Esophagus squamous epithelium (tissue), 5 donors: ENCODE measurements at regions not wholly inside any gene's neighbourhood (a gene's known extent, or its start where the extent isn't known, plus 50 kb on each side); places are given as distances from the start of the nearest gene placed in this dataset.

Source experiments
- DNase-seq: peaks from one replicate; lab custom pipeline; 2025; lab: John Stamatoyannopoulos, UW
- H3K27ac ChIP-seq, 4 donors: fragments of 200-600 bp; sonication (generic); one replicate each; pipeline ENCODE4 v1.5.1; 2016 to 2019; ENCODE audit warnings: mild to moderate bottlenecking in 1 of 4
- H3K27me3 ChIP-seq, 4 donors: fragments of 200-600 bp; sonication (generic); 1 replicate in 3 of 4; 2 replicates in 1 of 4; pipeline versions ENCODE4 v1.5.1 to v1.6.0; 2017 to 2021; ENCODE audit warnings: antibody characterized with exemption in 1 of 4
- H3K36me3 ChIP-seq, 3 donors: fragments of 200-600 bp; sonication (generic); one replicate each; pipeline ENCODE4 v1.5.1; 2016 to 2019
- H3K4me1 ChIP-seq, 3 donors: fragments of 200-600 bp; sonication (generic); one replicate each; pipeline ENCODE4 v1.5.1; 2017 to 2019
- H3K4me3 ChIP-seq, 4 donors: fragments of 200-600 bp; sonication (generic); 1 replicate in 3 of 4; 2 replicates in 1 of 4; pipeline ENCODE4 v1.5.1; 2016 to 2019; ENCODE audit warnings: mild to moderate bottlenecking in 2 of 4, moderate library complexity in 1 of 4
- H3K9me3 ChIP-seq, 3 donors: fragments of 200-600 bp; sonication (generic); one replicate each; pipeline ENCODE4 v1.5.1; 2016 to 2019
- POLR2A ChIP-seq, 4 donors: fragments of 450-650 bp; IDR thresholded peaks; one replicate each; pipeline ENCODE4 v1.6.1; 2017; ENCODE audit warnings: antibody characterized with exemption in 4 of 4, mild to moderate bottlenecking in 4 of 4, moderate library complexity in 3 of 4
- WGBS, 2 donors: methylation state at CpG; one replicate each; pipeline ENCODE4 v1.1.5; 2018; 5-methylcytosine and 5-hydroxymethylcytosine counted together
- intact Hi-C: fragments of 100-400 bp; cut with DNase I; formaldehyde crosslinking; loops from one replicate; pipeline ENCODE4 v1.15.0; 2022
- TF ChIP-seq, protein P1 (sequence below), 6 experiments: fragments of 450-650 bp in 4 of 6; fragments of 200-600 bp in 2 of 6; sonication (generic) in 2 of 6; IDR thresholded peaks; one replicate each; pipeline ENCODE4 v1.5.1; 2016 to 2019; ENCODE audit warnings: antibody characterized with exemption in 6 of 6, mild to moderate bottlenecking in 4 of 6, moderate library complexity in 4 of 6
- donor health status: DM: yes; HTN: yes; CAD: no.

DNA sequence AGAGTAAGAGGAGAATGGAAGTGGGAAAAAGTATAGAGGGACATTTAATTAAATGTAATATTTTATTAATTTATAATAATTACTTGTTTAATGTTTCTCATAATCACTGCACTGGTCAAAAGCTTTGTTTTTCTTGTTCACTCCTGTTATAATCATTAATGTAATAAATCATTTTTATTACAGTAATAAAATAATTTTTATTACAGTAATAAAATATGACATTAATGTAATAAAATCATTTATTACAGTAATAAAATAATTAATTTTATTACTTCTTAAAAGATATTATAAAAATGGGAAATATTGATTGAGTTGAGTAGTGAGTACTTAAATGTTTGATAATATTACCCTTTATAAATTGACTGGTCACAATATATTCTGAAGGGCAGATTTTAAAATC, 181.1 kb upstream of the SOX2 start:
- no peaks in the 10 kb centered on the region for H3K9me3 ChIP-seq
- no peak for DNase-seq
- no peak overlapping the region for H3K27ac ChIP-seq
- no peaks in the 10 kb centered on the region for H3K27me3 ChIP-seq
- no peak for TF ChIP-seq POLR2A (IDR thresholded peaks at IDR 0.05)
- TF ChIP-seq, protein P1, sequence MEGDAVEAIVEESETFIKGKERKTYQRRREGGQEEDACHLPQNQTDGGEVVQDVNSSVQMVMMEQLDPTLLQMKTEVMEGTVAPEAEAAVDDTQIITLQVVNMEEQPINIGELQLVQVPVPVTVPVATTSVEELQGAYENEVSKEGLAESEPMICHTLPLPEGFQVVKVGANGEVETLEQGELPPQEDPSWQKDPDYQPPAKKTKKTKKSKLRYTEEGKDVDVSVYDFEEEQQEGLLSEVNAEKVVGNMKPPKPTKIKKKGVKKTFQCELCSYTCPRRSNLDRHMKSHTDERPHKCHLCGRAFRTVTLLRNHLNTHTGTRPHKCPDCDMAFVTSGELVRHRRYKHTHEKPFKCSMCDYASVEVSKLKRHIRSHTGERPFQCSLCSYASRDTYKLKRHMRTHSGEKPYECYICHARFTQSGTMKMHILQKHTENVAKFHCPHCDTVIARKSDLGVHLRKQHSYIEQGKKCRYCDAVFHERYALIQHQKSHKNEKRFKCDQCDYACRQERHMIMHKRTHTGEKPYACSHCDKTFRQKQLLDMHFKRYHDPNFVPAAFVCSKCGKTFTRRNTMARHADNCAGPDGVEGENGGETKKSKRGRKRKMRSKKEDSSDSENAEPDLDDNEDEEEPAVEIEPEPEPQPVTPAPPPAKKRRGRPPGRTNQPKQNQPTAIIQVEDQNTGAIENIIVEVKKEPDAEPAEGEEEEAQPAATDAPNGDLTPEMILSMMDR (IDR thresholded peaks at IDR 0.05): no peak
- H3K36me3 ChIP-seq: no peaks in the 10 kb centered on the region
- no peak overlapping the region for H3K4me3 ChIP-seq
- intact Hi-C loops: no loop called here
- no peaks in the 10 kb centered on the region for H3K4me1 ChIP-seq

DNA sequence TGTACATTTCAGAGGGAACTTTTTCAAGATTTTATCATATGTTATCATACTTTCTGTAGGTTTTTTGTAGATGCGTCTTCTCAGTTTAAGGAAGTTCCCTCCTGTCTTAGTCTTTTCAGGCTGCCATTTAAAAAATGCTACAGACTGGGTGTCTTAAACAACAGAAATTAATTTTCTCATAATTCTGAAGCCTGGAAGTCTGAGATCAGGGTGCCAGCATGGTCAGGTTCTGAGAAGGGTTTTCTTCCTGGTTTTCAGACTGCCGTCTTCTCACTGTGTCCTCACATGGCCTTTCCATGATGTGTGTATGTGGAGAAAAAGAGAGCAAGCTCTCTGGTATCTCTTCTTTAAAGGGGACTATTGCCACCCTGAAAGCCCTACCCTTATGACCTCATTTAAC, 189.9 kb upstream of the SOX2 start:
- WGBS, 2 donors: 83 to 89% methylated on average over 2 of the region's 2 CpGs
- no peak overlapping the region for H3K4me3 ChIP-seq
- no peak for DNase-seq
- H3K4me1 ChIP-seq: no peaks in the 10 kb centered on the region
- no peak overlapping the region for H3K27ac ChIP-seq
- H3K9me3 ChIP-seq: peaks cover 0 to 6% (median 0%) of the 10 kb centered on the region in 3 donors
- TF ChIP-seq, protein P1 (IDR thresholded peaks at IDR 0.05): no peak
- TF ChIP-seq POLR2A (IDR thresholded peaks at IDR 0.05): no peak
- H3K36me3 ChIP-seq: no peaks in the 10 kb centered on the region
- H3K27me3 ChIP-seq: no peaks in the 10 kb centered on the region
- intact Hi-C loops: no loop called here

DNA sequence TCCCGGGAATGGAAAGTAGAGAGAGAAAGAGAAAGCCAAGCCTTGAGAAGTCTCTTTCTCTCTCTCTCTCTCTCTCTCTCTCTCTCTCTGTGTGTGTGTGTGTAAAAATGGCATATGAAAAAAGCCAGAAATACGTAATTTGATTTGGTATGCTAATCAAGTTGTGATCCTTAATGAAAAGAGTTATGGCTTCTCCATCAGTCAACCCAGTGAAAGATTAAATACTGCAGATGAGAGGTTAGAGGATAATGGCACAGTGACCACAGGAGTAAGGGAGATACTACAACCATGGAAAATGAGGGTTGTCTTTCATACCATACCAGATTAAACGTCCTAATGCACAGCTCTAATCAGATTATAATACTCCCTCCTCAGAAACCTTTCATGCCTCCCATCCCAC, 193.5 kb upstream of the SOX2 start:
- H3K4me1 ChIP-seq: no peaks in the 10 kb centered on the region
- H3K27ac ChIP-seq: no peak overlapping the region
- intact Hi-C loops: no loop called here
- WGBS, 2 donors: 57 to 68% methylated on average over 3 of the region's 3 CpGs
- TF ChIP-seq, protein P1 (IDR thresholded peaks at IDR 0.05): no peak
- TF ChIP-seq POLR2A (IDR thresholded peaks at IDR 0.05): no peak
- no peak overlapping the region for H3K4me3 ChIP-seq
- H3K36me3 ChIP-seq: no peaks in the 10 kb centered on the region
- no peaks in the 10 kb centered on the region for H3K9me3 ChIP-seq
- no peak for DNase-seq
- no peaks in the 10 kb centered on the region for H3K27me3 ChIP-seq

DNA sequence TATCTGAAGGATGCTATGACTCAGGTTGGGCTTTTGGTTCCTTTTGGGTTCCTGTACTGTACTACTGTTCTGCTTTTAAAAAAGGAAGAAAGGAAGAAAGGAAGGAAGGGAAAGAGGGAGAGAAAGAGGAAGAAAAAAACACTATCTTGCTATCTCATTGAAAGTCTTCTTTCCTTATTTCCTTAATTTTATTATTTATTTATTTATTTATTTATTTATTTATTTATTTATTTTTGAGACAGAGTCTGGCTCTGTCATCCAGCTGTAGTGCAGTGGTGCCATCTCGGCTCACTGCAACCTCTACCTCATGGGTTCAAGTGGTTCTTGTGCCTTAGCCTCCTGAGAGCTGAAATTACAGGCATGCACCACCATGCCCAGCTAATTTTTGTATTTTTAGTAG, 198.9 kb upstream of the SOX2 start:
- peaks cover 0 to 16% (median 9%) of the 10 kb centered on the region in 3 donors for H3K9me3 ChIP-seq
- TF ChIP-seq, protein P1 (IDR thresholded peaks at IDR 0.05): no peak
- TF ChIP-seq POLR2A (IDR thresholded peaks at IDR 0.05): no peak
- no peaks in the 10 kb centered on the region for H3K4me1 ChIP-seq
- no peak overlapping the region for H3K4me3 ChIP-seq
- H3K27me3 ChIP-seq: no peaks in the 10 kb centered on the region
- no peaks in the 10 kb centered on the region for H3K36me3 ChIP-seq
- no peak overlapping the region for H3K27ac ChIP-seq
- DNase-seq: no peak
- WGBS, 2 donors: 77 to 94% methylated on average over 1 of the region's 1 CpG
- intact Hi-C loops: no loop called here

DNA sequence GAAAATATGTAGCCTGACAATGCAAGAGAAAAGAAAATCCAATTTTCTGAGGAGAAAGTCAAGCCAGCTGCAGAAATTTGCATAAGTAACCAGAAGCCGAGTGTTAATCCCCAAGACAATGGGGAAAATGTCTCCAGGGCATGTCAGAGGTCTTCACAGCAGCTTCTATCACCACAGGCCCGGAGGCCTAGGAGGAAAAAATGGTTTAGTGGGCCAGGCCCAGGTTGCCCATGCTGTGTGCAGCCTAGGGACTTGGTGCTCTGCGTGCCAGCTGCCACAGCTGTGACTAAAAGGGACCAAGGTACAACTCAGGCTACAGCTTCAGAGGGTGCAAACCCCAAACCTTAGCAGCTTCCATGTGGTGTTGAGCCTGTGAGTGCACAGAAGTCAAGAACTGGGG, 201.2 kb upstream of the SOX2 start:
- no peaks in the 10 kb centered on the region for H3K36me3 ChIP-seq
- no peak overlapping the region for H3K4me3 ChIP-seq
- peaks cover 0 to 16% (median 9%) of the 10 kb centered on the region in 3 donors for H3K9me3 ChIP-seq
- no peak for TF ChIP-seq POLR2A (IDR thresholded peaks at IDR 0.05)
- TF ChIP-seq, protein P1 (IDR thresholded peaks at IDR 0.05): no peak
- intact Hi-C loops: no loop called here
- no peaks in the 10 kb centered on the region for H3K27me3 ChIP-seq
- no peak for DNase-seq
- no peak overlapping the region for H3K27ac ChIP-seq
- no peaks in the 10 kb centered on the region for H3K4me1 ChIP-seq
- WGBS, 2 donors: 52 to 71% methylated on average over 3 of the region's 3 CpGs
